ENCODE measurements at regions not wholly inside any gene's neighbourhood (a gene's known extent, or its start where the extent isn't known, plus 50 kb on each side); places are given as distances from the start of the nearest gene placed in this dataset.

GRCh38 chr5:97658116-97658900 is 475.3 kb upstream of the RIOK2 start:
- no peak for TF ChIP-seq CTCF (IDR thresholded peaks at IDR 0.05; ENCODE audit: low read depth, low read length)
- DNase-seq (ENCODE audit: extremely low read depth, low read depth): no peak

GRCh38 chr5:97666783-97667182 is 483.7 kb upstream of the RIOK2 start:
- DNase-seq (ENCODE audit: extremely low read depth, low read depth): no peak
- no peak for TF ChIP-seq CTCF (IDR thresholded peaks at IDR 0.05; ENCODE audit: low read depth, low read length)

GRCh38 chr5:97670447-97670846 is 487.4 kb upstream of the RIOK2 start:
- no peak for DNase-seq (ENCODE audit: extremely low read depth, low read depth)
- TF ChIP-seq CTCF (IDR thresholded peaks at IDR 0.05; ENCODE audit: low read depth, low read length): no peak

GRCh38 chr5:97676608-97677007 is 493.6 kb upstream of the RIOK2 start:
- TF ChIP-seq CTCF (IDR thresholded peaks at IDR 0.05; ENCODE audit: low read depth, low read length): no peak
- no peak for DNase-seq (ENCODE audit: extremely low read depth, low read depth)

GRCh38 chr5:97694091-97694490 is 511.0 kb upstream of the RIOK2 start:
- DNase-seq (ENCODE audit: extremely low read depth, low read depth): no peak
- TF ChIP-seq CTCF (IDR thresholded peaks at IDR 0.05; ENCODE audit: low read depth, low read length): no peak

GRCh38 chr5:97714424-97714823 is 531.4 kb upstream of the RIOK2 start:
- no peak for TF ChIP-seq CTCF (IDR thresholded peaks at IDR 0.05; ENCODE audit: low read depth, low read length)
- DNase-seq (ENCODE audit: extremely low read depth, low read depth): no peak

GRCh38 chr5:97726106-97726505 is 543.1 kb upstream of the RIOK2 start:
- TF ChIP-seq CTCF (IDR thresholded peaks at IDR 0.05; ENCODE audit: low read depth, low read length): no peak

More at GRCh38 chr5:97726106-97726505, 543.1 kb upstream of the RIOK2 start:
- no peak for DNase-seq (ENCODE audit: extremely low read depth, low read depth)

All from AG09319 (cell line).